GM21528 (cell line): ENCODE measurements at regions not wholly inside any gene's neighbourhood (a gene's known extent, or its start where the extent isn't known, plus 50 kb on each side); places are given as distances from the start of the nearest gene placed in this dataset.
"Not testable (repeated sequence)": the region's sequence is repeated elsewhere in the genome, so short reads cannot be mapped to it uniquely, and the experiment has no call there.

Experiments
- ATAC-seq: cut with Tn5 transposase; IDR thresholded peaks from one replicate; pipeline ENCODE4 v1.9.1; 2021; ENCODE audit warnings: mild to moderate bottlenecking, moderate library complexity; ENCODE audit not compliant: unreplicated experiment, low FRiP score

GRCh38 chrY:16715278-16715677 lies 1164.7 kb downstream of the CDY2B start:
- ATAC-seq = no peak

GRCh38 chrY:16673102-16673787 lies 1206.8 kb downstream of the CDY2B start:
- no peak for ATAC-seq

- ATAC-seq = no peak
These were observed 1211.6 kb downstream of the CDY2B start for GRCh38 chrY:16668402-16668801.

GRCh38 chrY:16662741-16663140 lies 1217.3 kb downstream of the CDY2B start:
- no peak for ATAC-seq

- no peak for ATAC-seq
These were observed 1220.7 kb downstream of the CDY2B start for GRCh38 chrY:16659340-16659739.

- ATAC-seq = no peak
These were observed 1226.0 kb downstream of the CDY2B start for GRCh38 chrY:16653971-16654370.

GRCh38 chrY:16645991-16646390 lies 1234.0 kb downstream of the CDY2B start:
- no peak for ATAC-seq

- ATAC-seq = no peak
These were observed 1234.6 kb downstream of the CDY2B start for GRCh38 chrY:16645449-16645848.

- peak; percentile 67 for ATAC-seq
These were observed 1235.7 kb downstream of the CDY2B start for GRCh38 chrY:16644270-16644800.

- ATAC-seq = peak; percentile 47
These were observed 1240.2 kb downstream of the CDY2B start for GRCh38 chrY:16639777-16640176.

GRCh38 chrY:16638743-16639142 lies 1241.3 kb downstream of the CDY2B start:
- not testable (repeated sequence) for ATAC-seq

- ATAC-seq = peak; percentile 98
These were observed 1243.8 kb downstream of the CDY2B start for GRCh38 chrY:16636254-16636653.

GRCh38 chrY:16629146-16629545 lies 1250.9 kb downstream of the CDY2B start:
- no peak for ATAC-seq

- ATAC-seq = no peak
These were observed 1252.9 kb downstream of the CDY2B start for GRCh38 chrY:16627122-16627521.

GRCh38 chrY:16616201-16616975 lies 1263.6 kb downstream of the CDY2B start:
- no peak for ATAC-seq

GRCh38 chrY:16608679-16609078 lies 1271.3 kb downstream of the CDY2B start:
- ATAC-seq = no peak

GRCh38 chrY:16602146-16602545 lies 1277.9 kb downstream of the CDY2B start:
- ATAC-seq = no peak

- no peak for ATAC-seq
These were observed 1278.4 kb downstream of the CDY2B start for GRCh38 chrY:16601626-16602025.

- ATAC-seq = no peak
These were observed 1308.0 kb downstream of the CDY2B start for GRCh38 chrY:16572061-16572460.

- ATAC-seq = no peak
These were observed 1317.5 kb downstream of the CDY2B start for GRCh38 chrY:16562491-16562890.

- no peak for ATAC-seq
These were observed 1358.0 kb downstream of the CDY2B start for GRCh38 chrY:16522021-16522420.

GRCh38 chrY:16502733-16503214 lies 1377.2 kb downstream of the CDY2B start:
- ATAC-seq = no peak
